ENCODE measurements at regions not wholly inside any gene's neighbourhood (a gene's known extent, or its start where the extent isn't known, plus 50 kb on each side); places are given as distances from the start of the nearest gene placed in this dataset.

DNA sequence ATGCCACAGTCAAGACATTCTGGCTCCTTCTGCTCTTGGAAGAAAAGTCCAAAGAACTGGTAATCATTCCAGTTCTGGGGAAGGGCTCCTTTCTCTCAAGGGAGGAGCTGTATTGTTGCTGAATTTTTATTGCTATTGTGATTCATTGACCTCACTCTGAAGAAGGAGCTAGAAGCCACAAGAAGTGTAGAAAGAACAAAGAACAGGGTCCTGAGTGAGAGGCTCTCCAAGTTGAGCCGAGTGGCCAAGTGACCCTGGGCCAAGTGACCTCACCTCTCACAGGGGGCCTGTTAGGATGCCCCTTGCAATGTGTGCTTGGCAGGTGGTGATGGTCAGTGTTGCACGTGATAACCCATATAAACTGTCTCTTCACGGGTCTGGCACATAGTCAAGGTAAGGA, 173.3 kb downstream of the FGF18 start (continued):
- TF ChIP-seq, protein P1, sequence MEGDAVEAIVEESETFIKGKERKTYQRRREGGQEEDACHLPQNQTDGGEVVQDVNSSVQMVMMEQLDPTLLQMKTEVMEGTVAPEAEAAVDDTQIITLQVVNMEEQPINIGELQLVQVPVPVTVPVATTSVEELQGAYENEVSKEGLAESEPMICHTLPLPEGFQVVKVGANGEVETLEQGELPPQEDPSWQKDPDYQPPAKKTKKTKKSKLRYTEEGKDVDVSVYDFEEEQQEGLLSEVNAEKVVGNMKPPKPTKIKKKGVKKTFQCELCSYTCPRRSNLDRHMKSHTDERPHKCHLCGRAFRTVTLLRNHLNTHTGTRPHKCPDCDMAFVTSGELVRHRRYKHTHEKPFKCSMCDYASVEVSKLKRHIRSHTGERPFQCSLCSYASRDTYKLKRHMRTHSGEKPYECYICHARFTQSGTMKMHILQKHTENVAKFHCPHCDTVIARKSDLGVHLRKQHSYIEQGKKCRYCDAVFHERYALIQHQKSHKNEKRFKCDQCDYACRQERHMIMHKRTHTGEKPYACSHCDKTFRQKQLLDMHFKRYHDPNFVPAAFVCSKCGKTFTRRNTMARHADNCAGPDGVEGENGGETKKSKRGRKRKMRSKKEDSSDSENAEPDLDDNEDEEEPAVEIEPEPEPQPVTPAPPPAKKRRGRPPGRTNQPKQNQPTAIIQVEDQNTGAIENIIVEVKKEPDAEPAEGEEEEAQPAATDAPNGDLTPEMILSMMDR (IDR thresholded peaks at IDR 0.05; ENCODE audit: control extremely low read depth in 1 of 3, insufficient read depth in 1 of 3, low read depth in 1 of 3, low read length in 3 of 3) = no peak
- TF ChIP-seq NRF1 (IDR thresholded peaks at IDR 0.05; ENCODE audit: low read depth, low read length) (no peak), HDAC6 (IDR thresholded peaks at IDR 0.05; ENCODE audit: low read depth, low read length) (no peak), CBX8 (IDR thresholded peaks at IDR 0.05; ENCODE audit: borderline replicate concordance, low read depth, low read length) (no peak), SIN3A (conservative IDR thresholded peaks at IDR 0.05 in 1 of 2, IDR thresholded peaks at IDR 0.05 in 1 of 2; ENCODE audit: low read depth in 1 of 2, low read length in 2 of 2) (no peak), NANOG (IDR thresholded peaks at IDR 0.05; ENCODE audit: insufficient read depth, low read depth, low read length, poor library complexity, severe bottlenecking) (no peak), ASH2L (IDR thresholded peaks at IDR 0.05; ENCODE audit: low read length) (no peak), POLR2A (IDR thresholded peaks at IDR 0.05; ENCODE audit: control extremely low read depth in 1 of 2, low read depth in 2 of 2, low read length in 2 of 2) (no peak)

All from H1 (cell line).